ENCODE measurements at regions not wholly inside any gene's neighbourhood (a gene's known extent, or its start where the extent isn't known, plus 50 kb on each side); places are given as distances from the start of the nearest gene placed in this dataset.

GRCh38 chr18:42426496-42427015 is 471.5 kb downstream of the PIK3C3 start:
- TF ChIP-seq CTCF (IDR thresholded peaks at IDR 0.05) (no peak), POLR2A (IDR thresholded peaks at IDR 0.05) (no peak)
